Suprapubic skin (tissue), 3 donors: ENCODE measurements at regions not wholly inside any gene's neighbourhood (a gene's known extent, or its start where the extent isn't known, plus 50 kb on each side); places are given as distances from the start of the nearest gene placed in this dataset.

Source experiments
- POLR2A ChIP-seq, 2 donors: fragments of 450-650 bp; IDR thresholded peaks; one replicate each; pipeline ENCODE4 v1.6.1; 2017; ENCODE audit warnings: antibody characterized with exemption in 2 of 2, mild to moderate bottlenecking in 2 of 2, moderate library complexity in 2 of 2
- TF ChIP-seq, protein P1 (sequence below), 2 donors: fragments of 200-600 bp in 1 of 2; fragments of 450-650 bp in 1 of 2; sonication (generic) in 1 of 2; IDR thresholded peaks; one replicate each; pipeline ENCODE4 v1.5.1; 2016 to 2019; ENCODE audit warnings: antibody characterized with exemption in 2 of 2, mild to moderate bottlenecking in 1 of 2, moderate library complexity in 1 of 2

DNA sequence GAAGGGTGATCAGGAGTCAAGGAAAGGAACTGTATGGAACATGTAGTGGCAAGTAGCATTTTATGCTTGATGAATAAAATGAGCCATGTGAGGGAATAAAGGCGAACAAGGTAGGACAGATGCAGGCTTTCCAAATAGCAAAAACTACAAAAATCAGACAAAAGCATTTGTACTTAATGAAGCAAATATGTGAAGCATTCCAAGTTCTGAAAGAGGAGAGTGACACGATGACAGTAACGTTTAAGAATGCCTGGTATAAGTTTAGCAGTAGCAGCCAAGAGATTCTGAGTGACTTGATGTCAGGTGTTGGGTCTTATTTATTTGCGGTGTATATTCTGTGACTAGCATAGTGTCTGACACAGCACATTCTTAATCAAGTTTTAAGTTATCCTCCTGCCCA lies 408.2 kb upstream of the RASGRP1 start:
- TF ChIP-seq, protein P1, sequence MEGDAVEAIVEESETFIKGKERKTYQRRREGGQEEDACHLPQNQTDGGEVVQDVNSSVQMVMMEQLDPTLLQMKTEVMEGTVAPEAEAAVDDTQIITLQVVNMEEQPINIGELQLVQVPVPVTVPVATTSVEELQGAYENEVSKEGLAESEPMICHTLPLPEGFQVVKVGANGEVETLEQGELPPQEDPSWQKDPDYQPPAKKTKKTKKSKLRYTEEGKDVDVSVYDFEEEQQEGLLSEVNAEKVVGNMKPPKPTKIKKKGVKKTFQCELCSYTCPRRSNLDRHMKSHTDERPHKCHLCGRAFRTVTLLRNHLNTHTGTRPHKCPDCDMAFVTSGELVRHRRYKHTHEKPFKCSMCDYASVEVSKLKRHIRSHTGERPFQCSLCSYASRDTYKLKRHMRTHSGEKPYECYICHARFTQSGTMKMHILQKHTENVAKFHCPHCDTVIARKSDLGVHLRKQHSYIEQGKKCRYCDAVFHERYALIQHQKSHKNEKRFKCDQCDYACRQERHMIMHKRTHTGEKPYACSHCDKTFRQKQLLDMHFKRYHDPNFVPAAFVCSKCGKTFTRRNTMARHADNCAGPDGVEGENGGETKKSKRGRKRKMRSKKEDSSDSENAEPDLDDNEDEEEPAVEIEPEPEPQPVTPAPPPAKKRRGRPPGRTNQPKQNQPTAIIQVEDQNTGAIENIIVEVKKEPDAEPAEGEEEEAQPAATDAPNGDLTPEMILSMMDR (IDR thresholded peaks at IDR 0.05) = no peak
- no peak for TF ChIP-seq POLR2A (IDR thresholded peaks at IDR 0.05)
